GM21737 (cell line): ENCODE measurements at regions not wholly inside any gene's neighbourhood (a gene's known extent, or its start where the extent isn't known, plus 50 kb on each side); places are given as distances from the start of the nearest gene placed in this dataset.
"Not testable (repeated sequence)": the region's sequence is repeated elsewhere in the genome, so short reads cannot be mapped to it uniquely, and the experiment has no call there.

Experiments used
- ATAC-seq: cut with Tn5 transposase; IDR thresholded peaks from one replicate; pipeline ENCODE4 v1.9.1; 2021; ENCODE audit warnings: mild to moderate bottlenecking, moderate library complexity; ENCODE audit not compliant: unreplicated experiment

GRCh38 chr4:85018983-85019382, 52.5 kb upstream of the WDFY3 start:
- ATAC-seq = no peak

- no peak for ATAC-seq
Observed at GRCh38 chr4:85019411-85019810, 52.9 kb upstream of the WDFY3 start.

GRCh38 chr4:85024671-85025070, 58.2 kb upstream of the WDFY3 start:
- no peak for ATAC-seq

- ATAC-seq = no peak
Observed at GRCh38 chr4:85028910-85029309, 62.4 kb upstream of the WDFY3 start.

GRCh38 chr4:85029453-85029852, 63.0 kb upstream of the WDFY3 start:
- ATAC-seq = no peak

GRCh38 chr4:85030156-85030555, 63.7 kb upstream of the WDFY3 start:
- no peak for ATAC-seq

GRCh38 chr4:85033838-85034237, 67.3 kb upstream of the WDFY3 start:
- ATAC-seq = not testable (repeated sequence)

GRCh38 chr4:85039526-85039925, 73.0 kb upstream of the WDFY3 start:
- ATAC-seq = no peak

GRCh38 chr4:85043812-85044496, 77.5 kb upstream of the WDFY3 start:
- ATAC-seq = not testable (repeated sequence)

- no peak for ATAC-seq
Observed at GRCh38 chr4:85050736-85051135, 84.2 kb upstream of the WDFY3 start.

GRCh38 chr4:85051526-85051925, 85.0 kb upstream of the WDFY3 start:
- ATAC-seq = no peak

GRCh38 chr4:85054925-85055324, 88.4 kb upstream of the WDFY3 start:
- ATAC-seq = not testable (repeated sequence)

GRCh38 chr4:85058551-85058950, 92.1 kb upstream of the WDFY3 start:
- ATAC-seq = no peak

GRCh38 chr4:85061974-85062373, 95.5 kb upstream of the WDFY3 start:
- no peak for ATAC-seq

GRCh38 chr4:85062466-85062865, 96.0 kb upstream of the WDFY3 start:
- ATAC-seq = no peak

GRCh38 chr4:85067342-85067741, 100.9 kb upstream of the WDFY3 start:
- ATAC-seq = no peak

- no peak for ATAC-seq
Observed at GRCh38 chr4:85078016-85078415, 111.5 kb upstream of the WDFY3 start.

- ATAC-seq = no peak
Observed at GRCh38 chr4:85081196-85081595, 114.7 kb upstream of the WDFY3 start.

- ATAC-seq = peak; percentile 87
Observed at GRCh38 chr4:85084371-85085094, 118.0 kb upstream of the WDFY3 start.

- no peak for ATAC-seq
Observed at GRCh38 chr4:85086721-85087120, 120.2 kb upstream of the WDFY3 start.

- ATAC-seq = no peak
Observed at GRCh38 chr4:85092536-85092935, 126.0 kb upstream of the WDFY3 start.

- no peak for ATAC-seq
Observed at GRCh38 chr4:85092943-85093342, 126.5 kb upstream of the WDFY3 start.

GRCh38 chr4:85094735-85095134, 128.2 kb upstream of the WDFY3 start:
- no peak for ATAC-seq
